HPDE6-E6E7 (cell line): ENCODE measurements at regions not wholly inside any gene's neighbourhood (a gene's known extent, or its start where the extent isn't known, plus 50 kb on each side); places are given as distances from the start of the nearest gene placed in this dataset.
"Not testable (repeated sequence)": the region's sequence is repeated elsewhere in the genome, so short reads cannot be mapped to it uniquely, and the experiment has no call there.

Experiments
- DNase-seq: peaks from one replicate; pipeline ENCODE4 v3.0.0; 2011; ENCODE audit warnings: missing footprints; ENCODE audit errors: extremely low spot score

- no peak for DNase-seq
Observed at GRCh38 chr13:53101883-53102282, 73.3 kb downstream of the OLFM4 start.

GRCh38 chr13:53104136-53104535 is 75.5 kb downstream of the OLFM4 start:
- DNase-seq, result no peak

GRCh38 chr13:53105477-53105876 is 76.9 kb downstream of the OLFM4 start:
- DNase-seq, result no peak

- DNase-seq, result no peak
Observed at GRCh38 chr13:53105890-53106289, 77.3 kb downstream of the OLFM4 start.

GRCh38 chr13:53110181-53110580 is 81.6 kb downstream of the OLFM4 start:
- no peak for DNase-seq

GRCh38 chr13:53110614-53111013 is 82.0 kb downstream of the OLFM4 start:
- DNase-seq, result no peak

GRCh38 chr13:53112522-53112921 is 83.9 kb downstream of the OLFM4 start:
- DNase-seq, result no peak

- not testable (repeated sequence) for DNase-seq
Observed at GRCh38 chr13:53117048-53117447, 88.4 kb downstream of the OLFM4 start.

GRCh38 chr13:53121131-53121773 is 92.6 kb downstream of the OLFM4 start:
- no peak for DNase-seq

- no peak for DNase-seq
Observed at GRCh38 chr13:53121919-53122318, 93.3 kb downstream of the OLFM4 start.

GRCh38 chr13:53123536-53123935 is 94.9 kb downstream of the OLFM4 start:
- no peak for DNase-seq

GRCh38 chr13:53124623-53125022 is 96.0 kb downstream of the OLFM4 start:
- no peak for DNase-seq

- no peak for DNase-seq
Observed at GRCh38 chr13:53126841-53127245, 98.2 kb downstream of the OLFM4 start.

- no peak for DNase-seq
Observed at GRCh38 chr13:53127373-53127772, 98.8 kb downstream of the OLFM4 start.

- no peak for DNase-seq
Observed at GRCh38 chr13:53129864-53130393, 101.3 kb downstream of the OLFM4 start.

- no peak for DNase-seq
Observed at GRCh38 chr13:53131361-53131760, 102.7 kb downstream of the OLFM4 start.

GRCh38 chr13:53135301-53135700 is 106.7 kb downstream of the OLFM4 start:
- DNase-seq, result no peak

- DNase-seq, result no peak
Observed at GRCh38 chr13:53136554-53137215, 108.1 kb downstream of the OLFM4 start.

GRCh38 chr13:53137779-53138178 is 109.2 kb downstream of the OLFM4 start:
- DNase-seq, result no peak

- no peak for DNase-seq
Observed at GRCh38 chr13:53138376-53139036, 109.9 kb downstream of the OLFM4 start.

- DNase-seq, result no peak
Observed at GRCh38 chr13:53141336-53141735, 112.7 kb downstream of the OLFM4 start.

GRCh38 chr13:53142306-53142705 is 113.7 kb downstream of the OLFM4 start:
- no peak for DNase-seq
